ENCODE measurements at regions not wholly inside any gene's neighbourhood (a gene's known extent, or its start where the extent isn't known, plus 50 kb on each side); places are given as distances from the start of the nearest gene placed in this dataset.

DNA sequence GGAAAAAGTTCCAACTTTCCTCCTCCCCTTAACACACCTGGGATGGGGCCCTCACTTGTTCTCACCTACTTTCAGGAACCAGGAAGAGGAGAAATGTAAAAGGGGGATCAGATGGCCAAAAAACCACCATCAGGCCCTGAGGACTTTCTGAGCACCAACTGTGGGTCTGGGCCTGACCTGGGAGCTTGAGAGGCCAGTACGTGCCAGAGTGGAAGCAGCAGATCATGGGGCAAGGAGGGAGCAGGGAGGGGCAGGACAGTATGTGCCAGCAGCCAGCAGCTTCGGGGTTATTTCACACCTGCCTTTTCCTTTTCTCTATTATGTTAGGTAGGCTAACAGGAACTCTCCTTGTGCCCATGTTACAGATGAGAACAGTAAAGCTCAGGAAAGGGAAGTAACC lies 118.8 kb upstream of the UNC5B start:
- TF ChIP-seq, protein P1, sequence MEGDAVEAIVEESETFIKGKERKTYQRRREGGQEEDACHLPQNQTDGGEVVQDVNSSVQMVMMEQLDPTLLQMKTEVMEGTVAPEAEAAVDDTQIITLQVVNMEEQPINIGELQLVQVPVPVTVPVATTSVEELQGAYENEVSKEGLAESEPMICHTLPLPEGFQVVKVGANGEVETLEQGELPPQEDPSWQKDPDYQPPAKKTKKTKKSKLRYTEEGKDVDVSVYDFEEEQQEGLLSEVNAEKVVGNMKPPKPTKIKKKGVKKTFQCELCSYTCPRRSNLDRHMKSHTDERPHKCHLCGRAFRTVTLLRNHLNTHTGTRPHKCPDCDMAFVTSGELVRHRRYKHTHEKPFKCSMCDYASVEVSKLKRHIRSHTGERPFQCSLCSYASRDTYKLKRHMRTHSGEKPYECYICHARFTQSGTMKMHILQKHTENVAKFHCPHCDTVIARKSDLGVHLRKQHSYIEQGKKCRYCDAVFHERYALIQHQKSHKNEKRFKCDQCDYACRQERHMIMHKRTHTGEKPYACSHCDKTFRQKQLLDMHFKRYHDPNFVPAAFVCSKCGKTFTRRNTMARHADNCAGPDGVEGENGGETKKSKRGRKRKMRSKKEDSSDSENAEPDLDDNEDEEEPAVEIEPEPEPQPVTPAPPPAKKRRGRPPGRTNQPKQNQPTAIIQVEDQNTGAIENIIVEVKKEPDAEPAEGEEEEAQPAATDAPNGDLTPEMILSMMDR (IDR thresholded peaks at IDR 0.05) = no peak
- no peak for TF ChIP-seq POLR2A (IDR thresholded peaks at IDR 0.05)
